CD4-positive, alpha-beta T cell (primary cell): ENCODE measurements at regions not wholly inside any gene's neighbourhood (a gene's known extent, or its start where the extent isn't known, plus 50 kb on each side); places are given as distances from the start of the nearest gene placed in this dataset.

Experiments
- ATAC-seq: fragments of 200-7000 bp; cut with Tn5 transposase; one replicate; pipeline ENCODE4 v1.10.0; 2022; ENCODE audit warnings: mild to moderate bottlenecking; ENCODE audit not compliant: poor library complexity
- CTCF ChIA-PET: fragments of 350-600 bp; sonication (Branson Sonifier 250); formaldehyde crosslinking; loops from one replicate; lab custom pipeline; 2021; ENCODE audit warnings: antibody characterized with exemption, inconsistent platforms; lab: Charles Lee
- POLR2A ChIA-PET: fragments of 350-600 bp; sonication (Branson Sonifier 250); formaldehyde crosslinking; loops from one replicate; lab custom pipeline; 2021; ENCODE audit warnings: antibody characterized with exemption, inconsistent platforms; lab: Charles Lee
- DNase-seq, 14 experiments: peaks; one replicate each; pipeline ENCODE4 v3.0.0-alpha.2; 2013 to 2020; ENCODE audit warnings: mixed read lengths in 2 of 14
- H3K27ac ChIP-seq, 2 donors: one replicate each; pipeline versions ENCODE4 v1.5.1 to v1.7.0; 2013; ENCODE audit warnings: low read length in 2 of 2, low read depth in 1 of 2, mild to moderate bottlenecking in 1 of 2
- H3K27me3 ChIP-seq, 2 experiments: 1 replicate in 1 of 2; 2 replicates in 1 of 2; pipeline versions ENCODE4 v1.6.1 to v1.7.0; 2013; ENCODE audit warnings: low read length in 2 of 2, control low read depth in 1 of 2, mild to moderate bottlenecking in 1 of 2, moderate library complexity in 1 of 2; ENCODE audit not compliant: insufficient read depth in 2 of 2, control insufficient read depth in 1 of 2
- H3K36me3 ChIP-seq: one replicate; pipeline ENCODE4 v1.6.1; 2013; ENCODE audit warnings: low read length, control low read depth; ENCODE audit not compliant: insufficient read depth
- H3K4me1 ChIP-seq: one replicate; pipeline ENCODE4 v1.6.1; 2013; ENCODE audit warnings: low read length, control low read depth; ENCODE audit not compliant: insufficient read depth
- H3K4me3 ChIP-seq: one replicate; pipeline ENCODE4 v1.5.1; 2013; ENCODE audit warnings: mild to moderate bottlenecking, low read length, moderate library complexity
- H3K9me3 ChIP-seq, 2 experiments: 1 replicate in 1 of 2; 2 replicates in 1 of 2; pipeline versions ENCODE4 v1.6.1 to v1.7.0; 2013; ENCODE audit warnings: low read length in 2 of 2, mild to moderate bottlenecking in 2 of 2, control low read depth in 1 of 2, moderate library complexity in 1 of 2; ENCODE audit not compliant: control insufficient read depth in 1 of 2, insufficient read depth in 1 of 2
- H3K27ac Mint-ChIP-seq: one replicate; pipeline ENCODE4 v1.8.0; 2020; ENCODE audit warnings: mixed read lengths
- H3K27me3 Mint-ChIP-seq: one replicate; pipeline ENCODE4 v1.8.0; 2021; ENCODE audit warnings: mixed read lengths
- H3K36me3 Mint-ChIP-seq: one replicate; pipeline ENCODE4 v1.8.0; 2021; ENCODE audit warnings: low read depth, mixed read lengths
- H3K4me1 Mint-ChIP-seq: one replicate; pipeline ENCODE4 v1.8.0; 2021; ENCODE audit warnings: low read depth, mixed read lengths
- H3K4me3 Mint-ChIP-seq: one replicate; pipeline ENCODE4 v1.8.0; 2020; ENCODE audit warnings: mild to moderate bottlenecking, mixed read lengths
- H3K9me3 Mint-ChIP-seq: one replicate; pipeline ENCODE4 v1.8.0; 2020; ENCODE audit warnings: mixed read lengths
- intact Hi-C, 2 experiments: fragments of 100-400 bp; cut with DNase I in 1 of 2; cut with micrococcal nuclease in 1 of 2; formaldehyde crosslinking; loops; one replicate each; pipeline versions ENCODE4 v1.15.1 to v1.9.0; 2023 to 2025; cut with DNase I, micrococcal nuclease
- TF ChIP-seq, protein P1 (sequence below): fragments of 200-600 bp; IDR thresholded peaks from one replicate; pipeline ENCODE4 v1.8.0; 2022; ENCODE audit warnings: antibody characterized with exemption, mild to moderate bottlenecking

GRCh38 chr1:47696404-47696736 is 258.5 kb downstream of the FOXD2 start:
- no peak overlapping the region for H3K27ac ChIP-seq
- H3K4me1 ChIP-seq = no peaks in the 10 kb centered on the region
- intact Hi-C loops = no loop called here
- Mint-ChIP-seq H3K9me3 (no peaks in the 10 kb centered on the region), H3K4me1 (no peaks in the 10 kb centered on the region), H3K27me3 (peaks cover 15% of the 10 kb centered on the region), H3K4me3 (no peak overlapping the region), H3K27ac (no peak overlapping the region), H3K36me3 (no peaks in the 10 kb centered on the region)
- DNase-seq = no peak
- H3K4me3 ChIP-seq = no peak overlapping the region
- ATAC-seq = no peak
- ChIA-PET POLR2A (no interaction called here), CTCF (no interaction called here)
- H3K27me3 ChIP-seq = no peaks in the 10 kb centered on the region
- TF ChIP-seq, protein P1, sequence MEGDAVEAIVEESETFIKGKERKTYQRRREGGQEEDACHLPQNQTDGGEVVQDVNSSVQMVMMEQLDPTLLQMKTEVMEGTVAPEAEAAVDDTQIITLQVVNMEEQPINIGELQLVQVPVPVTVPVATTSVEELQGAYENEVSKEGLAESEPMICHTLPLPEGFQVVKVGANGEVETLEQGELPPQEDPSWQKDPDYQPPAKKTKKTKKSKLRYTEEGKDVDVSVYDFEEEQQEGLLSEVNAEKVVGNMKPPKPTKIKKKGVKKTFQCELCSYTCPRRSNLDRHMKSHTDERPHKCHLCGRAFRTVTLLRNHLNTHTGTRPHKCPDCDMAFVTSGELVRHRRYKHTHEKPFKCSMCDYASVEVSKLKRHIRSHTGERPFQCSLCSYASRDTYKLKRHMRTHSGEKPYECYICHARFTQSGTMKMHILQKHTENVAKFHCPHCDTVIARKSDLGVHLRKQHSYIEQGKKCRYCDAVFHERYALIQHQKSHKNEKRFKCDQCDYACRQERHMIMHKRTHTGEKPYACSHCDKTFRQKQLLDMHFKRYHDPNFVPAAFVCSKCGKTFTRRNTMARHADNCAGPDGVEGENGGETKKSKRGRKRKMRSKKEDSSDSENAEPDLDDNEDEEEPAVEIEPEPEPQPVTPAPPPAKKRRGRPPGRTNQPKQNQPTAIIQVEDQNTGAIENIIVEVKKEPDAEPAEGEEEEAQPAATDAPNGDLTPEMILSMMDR = no peak
- H3K9me3 ChIP-seq = no peaks in the 10 kb centered on the region
- no peaks in the 10 kb centered on the region for H3K36me3 ChIP-seq

GRCh38 chr1:47696737-47697441 is 259.0 kb downstream of the FOXD2 start:
- POLR2A ChIA-PET = no interaction called here
- Mint-ChIP-seq H3K4me3 (no peak overlapping the region), H3K27me3 (peaks cover 14% of the 10 kb centered on the region), H3K27ac (no peak overlapping the region), H3K36me3 (no peaks in the 10 kb centered on the region), H3K4me1 (no peaks in the 10 kb centered on the region), H3K9me3 (no peaks in the 10 kb centered on the region)
- no peak overlapping the region for H3K4me3 ChIP-seq
- peak in 1 of 14 experiments; percentile 11 for DNase-seq
- no peaks in the 10 kb centered on the region for H3K9me3 ChIP-seq
- ATAC-seq = no peak
- CTCF ChIA-PET = no interaction called here
- no peak overlapping the region for H3K27ac ChIP-seq
- H3K4me1 ChIP-seq = no peaks in the 10 kb centered on the region
- no peaks in the 10 kb centered on the region for H3K36me3 ChIP-seq
- no peaks in the 10 kb centered on the region for H3K27me3 ChIP-seq
- TF ChIP-seq, protein P1 = no peak
- intact Hi-C loops = no loop called here

GRCh38 chr1:47697616-47698335 is 259.9 kb downstream of the FOXD2 start:
- ChIA-PET POLR2A (no interaction called here), CTCF (interaction anchor here (0.7 kb wide), 1 partner anchor 29 kb away, joined by 3 read pairs; no protein-coding TSS in a partner anchor)
- TF ChIP-seq, protein P1 = no peak
- Histone ChIP-seq H3K9me3 (no peaks in the 10 kb centered on the region), H3K4me3 (no peak overlapping the region), H3K27me3 (no peaks in the 10 kb centered on the region), H3K27ac (no peak overlapping the region), H3K4me1 (no peaks in the 10 kb centered on the region), H3K36me3 (no peaks in the 10 kb centered on the region)
- Mint-ChIP-seq H3K4me1 (no peaks in the 10 kb centered on the region), H3K27me3 (peaks cover 16% of the 10 kb centered on the region), H3K9me3 (no peaks in the 10 kb centered on the region), H3K27ac (no peak overlapping the region), H3K36me3 (no peaks in the 10 kb centered on the region), H3K4me3 (no peak overlapping the region)
- intact Hi-C loops = no loop called here
- ATAC-seq = no peak
- DNase-seq = no peak
